H9 (cell line): ENCODE measurements at regions not wholly inside any gene's neighbourhood (a gene's known extent, or its start where the extent isn't known, plus 50 kb on each side); places are given as distances from the start of the nearest gene placed in this dataset.

Source experiments
- DNase-seq: peaks from one replicate; pipeline ENCODE4 v3.0.0-alpha.2; 2017
- H2AFZ ChIP-seq: one replicate; pipeline ENCODE4 v1.6.1; 2013; ENCODE audit warnings: mild to moderate bottlenecking, low read length, control low read depth, moderate library complexity
- H2AK5ac ChIP-seq: 2 replicates; pipeline ENCODE4 v1.6.1; 2013; ENCODE audit warnings: low read length, control low read depth, mixed read lengths; ENCODE audit not compliant: insufficient read length
- H2BK120ac ChIP-seq: one replicate; pipeline ENCODE4 v1.6.1; 2013; ENCODE audit warnings: low read depth, mild to moderate bottlenecking, low read length, control low read depth, inconsistent platforms; ENCODE audit not compliant: poor library complexity, severe bottlenecking
- H2BK12ac ChIP-seq: 2 replicates; pipeline ENCODE4 v1.6.1; 2013; ENCODE audit warnings: low read length, control low read depth, mixed read lengths, low read depth; ENCODE audit not compliant: insufficient read length
- H2BK15ac ChIP-seq: 2 replicates; pipeline ENCODE4 v1.6.1; 2013; ENCODE audit warnings: low read depth, low read length, control low read depth
- H2BK20ac ChIP-seq: one replicate; pipeline ENCODE4 v1.6.1; 2013; ENCODE audit warnings: low read depth, mild to moderate bottlenecking, low read length, control low read depth, inconsistent platforms; ENCODE audit not compliant: poor library complexity, severe bottlenecking
- H2BK5ac ChIP-seq: 2 replicates; pipeline ENCODE4 v1.6.1; 2013; ENCODE audit warnings: low read length, control low read depth, mixed read lengths; ENCODE audit not compliant: insufficient read length
- H3K14ac ChIP-seq: 2 replicates; pipeline ENCODE4 v1.6.1; 2013; ENCODE audit warnings: low read length, control low read depth; ENCODE audit not compliant: insufficient read depth
- H3K18ac ChIP-seq: 2 replicates; pipeline ENCODE4 v1.6.1; 2013; ENCODE audit warnings: low read depth, mild to moderate bottlenecking, mixed read lengths, low read length, control low read depth; ENCODE audit not compliant: insufficient read length
- H3K23ac ChIP-seq: 2 replicates; pipeline ENCODE4 v1.6.1; 2013; ENCODE audit warnings: low read length, control low read depth, mixed read lengths, low read depth; ENCODE audit not compliant: insufficient read length
- H3K23me2 ChIP-seq: 2 replicates; pipeline ENCODE4 v1.6.1; 2013; ENCODE audit warnings: low read depth, mild to moderate bottlenecking, mixed read lengths, low read length, control low read depth; ENCODE audit not compliant: insufficient read length, poor library complexity, severe bottlenecking
- H3K27ac ChIP-seq: 2 replicates; pipeline ENCODE4 v1.5.1; 2013; ENCODE audit warnings: low read length, control low read depth, mixed read lengths, low read depth; ENCODE audit not compliant: insufficient read length
- H3K27me3 ChIP-seq: 2 replicates; pipeline ENCODE4 v1.6.1; 2013; ENCODE audit warnings: low read length, control low read depth, inconsistent platforms; ENCODE audit not compliant: insufficient read depth
- H3K4ac ChIP-seq: 2 replicates; pipeline ENCODE4 v1.6.1; 2013; ENCODE audit warnings: low read depth, mild to moderate bottlenecking, control low read depth, inconsistent platforms, low read length, moderate library complexity
- H3K4me1 ChIP-seq: 2 replicates; pipeline ENCODE4 v1.6.1; 2013; ENCODE audit warnings: low read length, control low read depth, inconsistent platforms; ENCODE audit not compliant: insufficient read depth
- H3K4me2 ChIP-seq: 2 replicates; pipeline ENCODE4 v1.6.1; 2013; ENCODE audit warnings: low read length, control low read depth, mixed read lengths; ENCODE audit not compliant: insufficient read length, insufficient read depth
- H3K56ac ChIP-seq: 2 replicates; pipeline ENCODE4 v1.6.1; 2013; ENCODE audit warnings: low read depth, mild to moderate bottlenecking, mixed read lengths, low read length, control low read depth; ENCODE audit not compliant: insufficient read length
- H3K79me1 ChIP-seq: 2 replicates; pipeline ENCODE4 v1.6.1; 2013; ENCODE audit warnings: low read depth, mild to moderate bottlenecking, moderate library complexity, low read length, control low read depth, inconsistent platforms; ENCODE audit not compliant: insufficient read depth, poor library complexity, severe bottlenecking
- H3K79me2 ChIP-seq: 2 replicates; pipeline ENCODE4 v1.6.1; 2013; ENCODE audit warnings: low read length, control low read depth, inconsistent platforms; ENCODE audit not compliant: insufficient read depth
- H3K9ac ChIP-seq: 2 replicates; pipeline ENCODE4 v1.6.1; 2013; ENCODE audit warnings: low read length, control low read depth, mixed read lengths; ENCODE audit not compliant: insufficient read length; ENCODE audit errors: extremely low read depth
- H3K9me3 ChIP-seq: one replicate; pipeline ENCODE4 v1.6.1; 2013; ENCODE audit warnings: low read depth, low read length, inconsistent platforms; ENCODE audit not compliant: control insufficient read depth
- H3T11ph ChIP-seq: one replicate; pipeline ENCODE4 v1.6.1; 2013; ENCODE audit warnings: mild to moderate bottlenecking, low read length, control low read depth, inconsistent platforms
- H4K20me1 ChIP-seq: one replicate; pipeline ENCODE4 v1.6.1; 2013; ENCODE audit not compliant: control insufficient read depth, insufficient read length, insufficient read depth
- H4K5ac ChIP-seq: 2 replicates; pipeline ENCODE4 v1.6.1; 2013; ENCODE audit warnings: low read depth, mild to moderate bottlenecking, mixed read lengths, low read length, control low read depth; ENCODE audit not compliant: insufficient read length
- H4K8ac ChIP-seq: replicated peaks from 2 replicates; pipeline ENCODE4 v1.6.1; 2013; ENCODE audit warnings: low read length, control low read depth, mixed read lengths, low read depth; ENCODE audit not compliant: insufficient read length
- H4K91ac ChIP-seq: 2 replicates; pipeline ENCODE4 v1.6.1; 2013; ENCODE audit warnings: low read depth, mild to moderate bottlenecking, moderate library complexity, mixed read lengths, low read length, control low read depth; ENCODE audit not compliant: insufficient read length
- H3K27ac Mint-ChIP-seq, 3 experiments: 2 replicates in 2 of 3; 3 replicates in 1 of 3; pipeline ENCODE4 v1.8.0; 2020 to 2021; ENCODE audit warnings: mixed read lengths in 3 of 3, mild to moderate bottlenecking in 1 of 3, moderate library complexity in 1 of 3
- H3K27me3 Mint-ChIP-seq: 2 replicates; pipeline ENCODE4 v1.8.0; 2021; ENCODE audit warnings: low read depth, mild to moderate bottlenecking, moderate library complexity, mixed read lengths
- H3K36me3 Mint-ChIP-seq, 3 experiments: 2 replicates in 2 of 3; 3 replicates in 1 of 3; pipeline ENCODE4 v1.8.0; 2020 to 2021; ENCODE audit warnings: low read depth in 3 of 3, mixed read lengths in 3 of 3; ENCODE audit not compliant: insufficient read depth in 1 of 3
- H3K4me1 Mint-ChIP-seq, 2 experiments: 2 replicates each; pipeline ENCODE4 v1.8.0; 2020; ENCODE audit warnings: mixed read lengths in 2 of 2
- H3K4me3 Mint-ChIP-seq, 2 experiments: 2 replicates in 1 of 2; 3 replicates in 1 of 2; pipeline ENCODE4 v1.8.0; 2020 to 2021; ENCODE audit warnings: mild to moderate bottlenecking in 2 of 2, mixed read lengths in 2 of 2, moderate library complexity in 1 of 2
- H3K9me3 Mint-ChIP-seq, 2 experiments: 2 replicates in 1 of 2; 3 replicates in 1 of 2; pipeline ENCODE4 v1.8.0; 2020; ENCODE audit warnings: mild to moderate bottlenecking in 2 of 2, mixed read lengths in 2 of 2, moderate library complexity in 1 of 2
- CTCF ChIP-seq: fragments of 200-600 bp; sonication (generic); conservative IDR thresholded peaks from 3 replicates; pipeline ENCODE4 v1.8.0; 2021; ENCODE audit warnings: antibody characterized with exemption, mild to moderate bottlenecking
- WGBS: extraction: QIAGEN DNeasy Blood & Tissue Kit; methylation state at CpG from one replicate; pipeline ENCODE4 v1.1.7; 2013; ENCODE audit warnings: missing lambda C conversion rate, low lambda C conversion rate, mixed read lengths; ENCODE audit not compliant: insufficient read length; ENCODE audit errors: extremely low coverage; 5-methylcytosine and 5-hydroxymethylcytosine counted together

- WGBS, result no CpG with 5 or more reads among the region's 7 CpGs
- H3K9me3 Mint-ChIP-seq, result no peaks in the 10 kb centered on the region
- Histone ChIP-seq H3K79me2 (no peaks in the 10 kb centered on the region), H2AK5ac (no peak overlapping the region), H2BK12ac (no peak overlapping the region), H2BK20ac (no peak overlapping the region), H2BK15ac (no peak overlapping the region), H3K9me3 (no peaks in the 10 kb centered on the region), H2AFZ (no peak overlapping the region), H4K20me1 (no peaks in the 10 kb centered on the region), H3K4me2 (no peak overlapping the region), H3K14ac (no peak overlapping the region), H4K91ac (no peak overlapping the region), H3K27me3 (no peaks in the 10 kb centered on the region), H4K5ac (no peak overlapping the region), H3K27ac (no peak overlapping the region), H3K4ac (no peak overlapping the region), H2BK5ac (no peak overlapping the region), H3K56ac (no peak overlapping the region), H3K23ac (no peak overlapping the region), H3K9ac (no peak overlapping the region), H3K23me2 (no peaks in the 10 kb centered on the region), H3K18ac (no peak overlapping the region), H2BK120ac (no peak overlapping the region), H3K4me1 (peaks cover 5% of the 10 kb centered on the region; the same call in 1 of the 2 replicates), H3K79me1 (no peaks in the 10 kb centered on the region), H4K8ac (no peak overlapping the region), H3T11ph (no peak overlapping the region)
- peaks cover 0 to 4% (median 0%) of the 10 kb centered on the region in 3 experiments; a peak in 2 of 7 replicates for H3K36me3 Mint-ChIP-seq
- H3K27ac Mint-ChIP-seq, result peak overlapping the region in 2 of 3 experiments; percentile 17 to 20; a peak in 2 of 7 replicates
- H3K4me1 Mint-ChIP-seq, result peaks cover 23 to 26% of the 10 kb centered on the region in 2 experiments
- no peak for TF ChIP-seq CTCF
- no peaks in the 10 kb centered on the region; the same call in 1 of the 2 replicates for H3K27me3 Mint-ChIP-seq
- no peak for DNase-seq
- H3K4me3 Mint-ChIP-seq, result no peak overlapping the region
Measured at GRCh38 chr18:62449490-62450104, 73.2 kb upstream of the ZCCHC2 start.
